ENCODE measurements at regions not wholly inside any gene's neighbourhood (a gene's known extent, or its start where the extent isn't known, plus 50 kb on each side); places are given as distances from the start of the nearest gene placed in this dataset.

- TF ChIP-seq CTCF (IDR thresholded peaks at IDR 0.05): no peak
- TF ChIP-seq EP300 (IDR thresholded peaks at IDR 0.05): no peak
- TF ChIP-seq POLR2A (IDR thresholded peaks at IDR 0.05): no peak
Measured at GRCh38 chr21:35812679-35813078, 247.6 kb downstream of the SETD4 start.

All from tibial nerve (tissue), 4 donors.